ENCODE measurements at regions not wholly inside any gene's neighbourhood (a gene's known extent, or its start where the extent isn't known, plus 50 kb on each side); places are given as distances from the start of the nearest gene placed in this dataset.
"Not testable (repeated sequence)": the region's sequence is repeated elsewhere in the genome, so short reads cannot be mapped to it uniquely, and the experiment has no call there.

GRCh38 chr2:173468266-173468793 lies 113.7 kb downstream of the CDCA7 start:
- no peak for DNase-seq

DNA sequence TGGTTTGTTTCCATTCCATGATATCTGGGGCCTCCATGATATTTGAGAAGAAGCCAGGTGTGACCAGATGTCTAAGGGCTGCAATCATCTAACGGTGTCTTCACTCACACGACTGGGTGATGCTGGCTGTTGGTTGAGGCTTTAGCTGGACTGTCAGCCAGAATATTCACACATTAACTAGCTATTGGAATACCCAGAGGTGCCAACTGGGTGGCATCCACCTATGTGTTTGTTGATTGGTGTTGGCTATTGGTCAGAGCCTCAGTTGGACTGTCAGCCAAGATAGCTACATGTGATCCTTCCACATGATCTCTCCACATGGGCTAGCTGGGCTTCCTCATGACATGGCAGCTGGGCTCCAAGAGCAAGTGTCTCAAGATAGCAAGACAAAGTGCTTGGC lies 117.4 kb downstream of the CDCA7 start:
- DNase-seq: no peak

DNA sequence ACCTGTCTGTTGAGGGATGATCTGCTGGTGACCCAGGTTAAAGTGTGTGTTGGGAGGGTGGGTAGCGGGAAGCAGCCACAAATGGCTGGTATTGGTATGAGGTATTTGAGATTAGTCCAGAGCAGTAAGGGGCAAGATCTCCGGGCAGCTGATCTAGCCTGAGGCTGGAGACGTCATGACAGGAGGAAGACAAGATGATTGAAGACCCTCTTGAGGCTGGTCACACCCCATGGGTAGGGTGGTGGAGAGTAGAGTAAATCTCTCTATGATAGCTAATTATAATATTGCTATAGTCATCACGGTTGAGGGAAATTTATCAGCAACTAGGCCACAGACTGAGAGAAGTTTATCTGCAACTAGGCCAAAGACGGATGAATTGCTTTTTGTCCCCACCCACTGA lies 128.5 kb downstream of the CDCA7 start:
- DNase-seq: no peak

GRCh38 chr2:173488861-173489260 lies 134.2 kb downstream of the CDCA7 start:
- DNase-seq: no peak

DNA sequence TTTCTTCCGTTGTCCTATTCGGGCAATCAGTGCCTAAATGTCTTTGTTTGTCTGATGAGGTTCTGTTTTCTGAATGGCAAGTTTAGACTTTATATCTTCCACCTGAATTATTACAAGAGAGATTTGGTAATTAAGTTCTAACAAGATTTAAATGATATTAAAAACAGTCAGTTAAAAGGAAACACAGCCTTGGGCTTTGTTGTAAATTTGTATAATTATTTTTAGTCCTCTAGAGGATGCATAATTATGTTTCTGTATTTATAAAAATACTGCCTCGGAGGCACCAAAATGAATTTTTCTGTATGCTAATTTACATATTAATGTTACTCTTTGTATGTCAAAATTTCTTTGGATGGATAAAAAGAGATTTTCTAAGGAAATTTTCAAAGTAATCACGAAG lies 136.7 kb downstream of the CDCA7 start:
- DNase-seq: no peak

DNA sequence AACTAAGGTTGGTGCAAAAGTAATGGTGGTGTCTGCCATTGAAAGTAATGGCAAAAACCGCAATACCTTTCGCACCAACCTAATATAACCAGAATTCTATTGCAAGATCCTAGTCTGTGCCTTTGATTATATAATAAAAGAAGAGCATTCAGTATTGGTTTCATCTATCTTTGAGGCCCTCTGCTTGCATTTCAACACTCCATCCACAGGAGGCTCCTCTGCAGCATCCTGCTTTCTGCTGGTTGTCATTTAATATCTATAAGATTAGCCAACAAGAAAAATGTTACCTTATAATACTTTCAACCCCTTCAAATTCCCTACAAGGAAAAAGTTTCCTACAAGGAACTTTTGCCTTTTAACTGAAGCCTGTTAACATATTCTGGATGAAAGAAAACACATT lies 139.2 kb downstream of the CDCA7 start:
- no peak for DNase-seq

DNA sequence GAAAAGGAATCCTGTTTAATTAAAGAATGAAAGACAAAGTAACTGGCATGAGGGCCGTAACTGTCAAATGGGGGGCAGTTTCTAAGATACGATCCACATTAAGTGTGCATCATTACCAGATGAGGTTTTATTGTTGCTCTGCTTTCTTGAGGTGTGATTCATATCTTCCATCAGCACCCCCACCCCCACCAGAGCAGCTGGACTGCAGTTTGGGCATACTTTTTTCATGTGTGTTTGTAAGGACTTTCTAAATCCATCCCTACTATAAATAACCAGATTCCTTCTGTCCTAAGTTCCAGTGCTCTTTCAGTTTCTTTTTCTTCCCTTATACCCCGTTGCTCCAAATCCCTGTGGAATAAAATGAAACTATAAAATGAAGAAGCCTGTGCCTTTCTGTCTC lies 142.1 kb downstream of the CDCA7 start:
- no peak for DNase-seq

DNA sequence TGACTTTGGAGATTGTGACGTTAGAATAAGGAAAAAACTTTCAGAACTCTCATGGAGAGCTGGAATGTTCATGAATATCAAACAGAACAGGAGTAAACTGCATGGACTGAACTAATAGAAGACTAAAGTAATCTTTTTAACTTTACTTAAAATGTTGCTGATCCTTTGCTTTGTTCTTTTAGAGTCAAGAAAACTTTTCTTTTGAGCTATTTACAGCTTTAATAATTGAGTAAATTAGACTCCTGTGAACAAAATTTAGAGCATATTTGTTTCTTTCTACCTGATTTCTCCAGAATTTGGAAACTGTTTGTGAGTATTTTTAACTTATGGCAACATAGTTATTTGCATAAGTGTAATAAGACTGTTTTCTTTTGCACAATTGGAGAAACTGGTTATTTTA lies 146.3 kb downstream of the CDCA7 start:
- DNase-seq: no peak

GRCh38 chr2:173502296-173502695 lies 147.6 kb downstream of the CDCA7 start:
- DNase-seq: no peak

GRCh38 chr2:173511357-173511756 lies 156.7 kb downstream of the CDCA7 start:
- DNase-seq: no peak

DNA sequence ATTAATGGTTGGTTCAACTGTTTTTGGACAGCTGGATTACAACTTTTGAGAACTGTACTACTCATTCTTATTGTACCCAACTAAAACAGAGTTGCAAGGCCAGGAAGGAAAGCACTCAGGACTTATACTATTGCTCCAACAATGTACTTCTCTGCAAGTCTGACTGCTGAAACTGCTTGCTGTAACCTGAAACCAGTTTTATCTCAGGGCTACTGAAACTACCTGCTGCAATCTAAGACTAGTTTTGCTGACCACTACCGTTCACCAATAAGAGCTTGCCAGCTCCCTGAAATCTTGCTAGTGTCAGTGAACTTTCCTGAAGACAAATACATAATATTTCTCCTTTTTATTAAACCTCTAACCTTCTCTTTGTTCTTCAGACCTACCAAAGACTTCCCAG lies 157.3 kb downstream of the CDCA7 start:
- DNase-seq: no peak

DNA sequence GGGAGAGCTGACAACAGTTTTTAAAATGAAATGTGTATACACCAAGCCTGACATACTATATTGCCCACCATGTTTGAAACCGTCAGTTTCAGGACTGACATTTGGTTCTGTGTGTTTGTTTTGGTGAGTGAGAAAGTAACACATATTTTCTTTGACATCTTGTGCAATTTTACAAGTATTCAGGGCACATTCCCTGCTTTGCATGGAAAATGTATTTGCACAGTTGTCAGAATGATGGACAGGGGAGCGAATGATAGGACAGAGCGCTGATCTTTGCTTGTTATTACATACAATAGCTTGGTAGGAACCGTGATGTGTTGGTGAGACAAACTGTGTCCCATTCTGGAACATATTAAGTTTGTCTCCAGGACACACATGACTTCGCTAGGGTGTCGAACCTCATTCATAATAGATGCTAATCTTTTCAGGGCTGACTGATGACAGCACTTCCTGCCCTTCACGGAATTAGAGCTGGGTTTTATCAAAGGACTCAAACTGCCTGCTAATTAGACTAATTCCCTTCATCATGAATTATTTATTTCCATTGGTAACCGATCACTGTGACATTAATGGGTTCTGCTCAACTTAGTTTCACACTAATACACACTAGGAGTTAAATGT lies 158.5 kb downstream of the CDCA7 start:
- no peak for DNase-seq

- DNase-seq: no peak
These were observed 166.2 kb downstream of the CDCA7 start for GRCh38 chr2:173520918-173521317.

GRCh38 chr2:173521450-173522192 lies 166.9 kb downstream of the CDCA7 start:
- DNase-seq: no peak

- no peak for DNase-seq
These were observed 168.8 kb downstream of the CDCA7 start for GRCh38 chr2:173523497-173523896.

- no peak for DNase-seq
These were observed 169.7 kb downstream of the CDCA7 start for GRCh38 chr2:173524256-173524955.

GRCh38 chr2:173532732-173533531 lies 178.3 kb downstream of the CDCA7 start:
- DNase-seq: not testable (repeated sequence)

DNA sequence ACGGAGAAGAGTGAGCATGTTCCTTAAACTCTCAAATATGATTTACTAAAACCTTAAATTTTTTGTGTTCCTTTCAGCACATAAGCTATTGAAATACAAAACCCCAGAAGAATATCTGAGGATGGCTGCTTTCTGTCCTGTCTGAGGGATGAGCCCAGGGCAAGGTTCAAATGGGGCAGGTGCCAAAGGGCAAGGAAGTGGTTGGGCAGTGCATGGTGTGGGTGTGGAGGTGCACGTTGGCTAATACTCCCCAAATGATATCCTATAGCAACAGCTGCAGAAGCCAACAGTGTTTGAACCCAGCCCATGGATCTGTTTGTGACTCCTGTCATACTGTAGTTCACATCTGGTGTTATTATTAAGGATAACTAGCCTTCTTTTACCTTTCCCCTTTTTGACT lies 183.0 kb downstream of the CDCA7 start:
- DNase-seq: no peak

- no peak for DNase-seq
These were observed 184.9 kb downstream of the CDCA7 start for GRCh38 chr2:173539615-173540014.

- DNase-seq: no peak
These were observed 190.1 kb downstream of the CDCA7 start for GRCh38 chr2:173544641-173545363.

- DNase-seq: no peak
These were observed 190.7 kb downstream of the CDCA7 start for GRCh38 chr2:173545364-173545763.

DNA sequence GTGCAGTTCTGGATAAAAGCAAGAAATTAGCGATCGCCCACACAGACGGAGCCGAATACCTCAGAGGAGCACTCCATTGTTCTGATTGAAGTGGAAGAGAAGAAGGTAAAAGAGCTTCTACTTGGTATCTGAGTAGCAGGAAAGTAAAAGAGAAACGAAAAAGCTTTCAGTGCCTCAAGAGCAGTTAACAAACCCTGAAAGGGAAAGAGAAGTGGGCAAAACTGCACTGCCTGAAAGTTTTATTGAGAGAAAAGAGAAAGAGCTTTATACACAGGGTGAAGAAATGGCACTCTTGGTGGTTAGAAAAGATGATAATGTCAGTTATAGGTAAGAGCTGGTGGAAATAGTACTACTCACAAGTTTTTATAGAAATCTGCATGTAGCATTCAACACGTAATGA lies 192.8 kb downstream of the CDCA7 start:
- no peak for DNase-seq
